HEK293T (cell line): ENCODE measurements at regions not wholly inside any gene's neighbourhood (a gene's known extent, or its start where the extent isn't known, plus 50 kb on each side); places are given as distances from the start of the nearest gene placed in this dataset.

ENCODE experiments used
- CTCF ChIA-PET: fragments of 350-600 bp; formaldehyde crosslinking; extraction: SDS; loops from one replicate; lab custom pipeline; 2021; ENCODE audit warnings: antibody characterized with exemption, inconsistent platforms; lab: Yijun Ruan, JAX
- POLR2A ChIA-PET: fragments of 350-600 bp; formaldehyde crosslinking; extraction: SDS; loops from one replicate; lab custom pipeline; 2020; ENCODE audit warnings: antibody characterized with exemption, inconsistent platforms; lab: Yijun Ruan, JAX
- DNase-seq: peaks from one replicate; pipeline ENCODE4 v3.0.0; 2012; ENCODE audit warnings: mixed read lengths; ENCODE audit errors: extremely low spot score
- ARNT ChIP-seq: fragments of 450-650 bp; IDR thresholded peaks from 2 replicates; pipeline ENCODE4 v1.6.1; 2017; ENCODE audit warnings: mild to moderate bottlenecking
- BHLHE40 ChIP-seq: fragments of 450-650 bp; IDR thresholded peaks from 2 replicates; pipeline ENCODE4 v1.6.1; 2016; ENCODE audit warnings: mild to moderate bottlenecking, moderate library complexity, borderline replicate concordance
- CTBP1 ChIP-seq: fragments of 450-650 bp; IDR thresholded peaks from 2 replicates; pipeline ENCODE4 v1.6.1; 2016; ENCODE audit warnings: borderline replicate concordance
- ELF4 ChIP-seq: fragments of 450-650 bp; IDR thresholded peaks from 2 replicates; pipeline ENCODE4 v1.6.1; 2017; ENCODE audit warnings: antibody characterized with exemption
- FOXA1 ChIP-seq: fragments of 450-650 bp; IDR thresholded peaks from 2 replicates; pipeline ENCODE4 v1.6.1; 2016; ENCODE audit warnings: mild to moderate bottlenecking
- FOXK2 ChIP-seq: fragments of 450-650 bp; IDR thresholded peaks from 2 replicates; pipeline ENCODE4 v1.6.1; 2016; ENCODE audit warnings: mild to moderate bottlenecking
- FOXM1 ChIP-seq: fragments of 450-650 bp; IDR thresholded peaks from 2 replicates; pipeline ENCODE4 v1.6.1; 2017; ENCODE audit warnings: mild to moderate bottlenecking, borderline replicate concordance
- HDGF ChIP-seq: fragments of 450-650 bp; IDR thresholded peaks from 2 replicates; pipeline ENCODE4 v1.6.1; 2017; ENCODE audit warnings: antibody characterized with exemption, borderline replicate concordance
- L3MBTL2 ChIP-seq: fragments of 450-650 bp; conservative IDR thresholded peaks from 2 replicates; pipeline ENCODE4 v1.6.1; 2016; ENCODE audit warnings: mild to moderate bottlenecking
- LEF1 ChIP-seq: fragments of 450-650 bp; IDR thresholded peaks from 2 replicates; pipeline ENCODE4 v1.6.1; 2017; ENCODE audit warnings: mild to moderate bottlenecking, borderline replicate concordance
- NFRKB ChIP-seq: fragments of 450-650 bp; IDR thresholded peaks from 2 replicates; pipeline ENCODE4 v1.6.1; 2016; ENCODE audit warnings: mild to moderate bottlenecking, moderate library complexity
- PKNOX1 ChIP-seq: fragments of 450-650 bp; IDR thresholded peaks from 2 replicates; pipeline ENCODE4 v1.6.1; 2016
- SP1 ChIP-seq: fragments of 450-650 bp; IDR thresholded peaks from 2 replicates; pipeline ENCODE4 v1.6.1; 2017
- SUZ12 ChIP-seq: fragments of 450-650 bp; IDR thresholded peaks from 2 replicates; pipeline ENCODE4 v1.6.1; 2016; ENCODE audit warnings: mild to moderate bottlenecking
- TARDBP ChIP-seq: fragments of 450-650 bp; IDR thresholded peaks from 2 replicates; pipeline ENCODE4 v1.6.1; 2016
- ZNF384 ChIP-seq: fragments of 450-650 bp; IDR thresholded peaks from 2 replicates; pipeline ENCODE4 v1.6.1; 2016

GRCh38 chr3:67901681-67902080 lies 247.3 kb upstream of the SUCLG2 start:
- TF ChIP-seq ZNF384, result no peak
- TF ChIP-seq TARDBP, result no peak
- TF ChIP-seq FOXK2, result no peak
- TF ChIP-seq ELF4, result no peak
- TF ChIP-seq ARNT, result no peak
- TF ChIP-seq NFRKB, result no peak
- TF ChIP-seq SP1, result no peak
- no peak for TF ChIP-seq FOXA1
- no peak for TF ChIP-seq PKNOX1
- no peak for TF ChIP-seq SUZ12
- TF ChIP-seq CTBP1, result no peak
- no peak for DNase-seq
- ChIA-PET CTCF (no interaction called here), POLR2A (no interaction called here)

- ChIA-PET POLR2A (no interaction called here), CTCF (no interaction called here)
- TF ChIP-seq FOXA1 (no peak), ZNF384 (no peak), ARNT (no peak), TARDBP (no peak), FOXM1 (no peak), BHLHE40 (no peak), SP1 (no peak), FOXK2 (no peak), NFRKB (no peak), L3MBTL2 (no peak), CTBP1 (no peak), HDGF (no peak), SUZ12 (no peak), PKNOX1 (no peak), LEF1 (no peak), ELF4 (no peak)
- DNase-seq, result no peak
These were observed 244.5 kb upstream of the SUCLG2 start for GRCh38 chr3:67898916-67899315.

- POLR2A ChIA-PET, result no interaction called here
- CTCF ChIA-PET, result no interaction called here
- TF ChIP-seq FOXM1 (no peak), LEF1 (no peak), ZNF384 (no peak), ELF4 (no peak), SP1 (no peak), SUZ12 (no peak), HDGF (no peak), L3MBTL2 (no peak), PKNOX1 (no peak), TARDBP (no peak), FOXA1 (no peak), BHLHE40 (no peak), FOXK2 (no peak)
- DNase-seq, result no peak
These were observed 243.2 kb upstream of the SUCLG2 start for GRCh38 chr3:67897351-67898336.

GRCh38 chr3:67896130-67896529 lies 241.7 kb upstream of the SUCLG2 start:
- POLR2A ChIA-PET, result no interaction called here
- CTCF ChIA-PET, result no interaction called here
- TF ChIP-seq FOXM1, result no peak
- TF ChIP-seq TARDBP, result no peak
- no peak for TF ChIP-seq ARNT
- TF ChIP-seq ZNF384, result no peak
- no peak for TF ChIP-seq BHLHE40
- no peak for TF ChIP-seq CTBP1
- no peak for TF ChIP-seq FOXK2
- TF ChIP-seq SUZ12, result no peak
- TF ChIP-seq LEF1, result no peak
- no peak for TF ChIP-seq L3MBTL2
- no peak for TF ChIP-seq FOXA1
- TF ChIP-seq ELF4, result no peak
- TF ChIP-seq SP1, result no peak
- TF ChIP-seq NFRKB, result no peak
- no peak for TF ChIP-seq HDGF
- no peak for TF ChIP-seq PKNOX1
- no peak for DNase-seq

GRCh38 chr3:67894510-67894909 lies 240.1 kb upstream of the SUCLG2 start:
- CTCF ChIA-PET, result no interaction called here
- TF ChIP-seq LEF1, result no peak
- TF ChIP-seq FOXM1, result no peak
- POLR2A ChIA-PET, result no interaction called here
- no peak for DNase-seq
